ENCODE measurements at regions not wholly inside any gene's neighbourhood (a gene's known extent, or its start where the extent isn't known, plus 50 kb on each side); places are given as distances from the start of the nearest gene placed in this dataset.

GRCh38 chr2:168373468-168373867, 82.6 kb upstream of the CERS6 start:
- no peak for TF ChIP-seq POLR2A (IDR thresholded peaks at IDR 0.05)
- no peak for TF ChIP-seq EP300 (IDR thresholded peaks at IDR 0.05)
- no peak for TF ChIP-seq CTCF (IDR thresholded peaks at IDR 0.05)
